GM19351 (cell line): ENCODE measurements at regions not wholly inside any gene's neighbourhood (a gene's known extent, or its start where the extent isn't known, plus 50 kb on each side); places are given as distances from the start of the nearest gene placed in this dataset.

Source experiments
- ATAC-seq: cut with Tn5 transposase; IDR thresholded peaks from one replicate; pipeline ENCODE4 v1.9.1; 2021; ENCODE audit warnings: mild to moderate bottlenecking, moderate library complexity; ENCODE audit not compliant: unreplicated experiment

GRCh38 chr9:135415586-135415985 lies 64.0 kb upstream of the PPP1R26 start:
- no peak for ATAC-seq

GRCh38 chr9:135416664-135417290 lies 62.8 kb upstream of the PPP1R26 start:
- ATAC-seq, result no peak

- no peak for ATAC-seq
Observed at GRCh38 chr9:135418161-135418560, 61.4 kb upstream of the PPP1R26 start.

- no peak for ATAC-seq
Observed at GRCh38 chr9:135419106-135419505, 60.5 kb upstream of the PPP1R26 start.

GRCh38 chr9:135422341-135422944 lies 57.1 kb upstream of the PPP1R26 start:
- no peak for ATAC-seq

GRCh38 chr9:135423725-135424124 lies 55.9 kb upstream of the PPP1R26 start:
- no peak for ATAC-seq
